MM.1S (cell line): ENCODE measurements at regions not wholly inside any gene's neighbourhood (a gene's known extent, or its start where the extent isn't known, plus 50 kb on each side); places are given as distances from the start of the nearest gene placed in this dataset.

ENCODE experiments used
- DNase-seq: peaks from one replicate; pipeline ENCODE4 v3.0.0-alpha.2; 2015
- H2AFZ ChIP-seq: fragments of 300-600 bp; sonication (generic); 2 replicates; pipeline ENCODE4 v1.6.0; 2016; ENCODE audit warnings: antibody characterized with exemption, low read length
- H3F3A ChIP-seq: fragments of 300-600 bp; sonication (generic); 2 replicates; pipeline ENCODE4 v1.6.1; 2016; ENCODE audit warnings: mild to moderate bottlenecking, antibody characterized with exemption, low read length, moderate library complexity, mixed read lengths; ENCODE audit not compliant: insufficient read depth
- H3K27ac ChIP-seq: fragments of 300-600 bp; sonication (generic); 2 replicates; pipeline ENCODE4 v1.5.1; 2016; ENCODE audit warnings: mild to moderate bottlenecking, low read length
- H3K27me3 ChIP-seq: fragments of 300-600 bp; sonication (generic); replicated peaks from 2 replicates; pipeline ENCODE4 v1.6.0; 2016; ENCODE audit warnings: low read length; ENCODE audit not compliant: insufficient read depth
- H3K36me3 ChIP-seq: fragments of 300-600 bp; sonication (generic); replicated peaks from 2 replicates; pipeline ENCODE4 v1.6.1; 2016; ENCODE audit warnings: mild to moderate bottlenecking, low read length, mixed read lengths; ENCODE audit not compliant: insufficient read depth
- H3K4me1 ChIP-seq: fragments of 300-600 bp; sonication (generic); 2 replicates; pipeline ENCODE4 v1.6.1; 2016; ENCODE audit warnings: low read length, mixed read lengths
- H3K4me2 ChIP-seq: fragments of 300-600 bp; sonication (generic); 2 replicates; pipeline ENCODE4 v1.6.0; 2016; ENCODE audit warnings: low read depth, low read length
- H3K4me3 ChIP-seq: fragments of 300-600 bp; sonication (generic); 2 replicates; pipeline ENCODE4 v1.5.1; 2016; ENCODE audit warnings: low read length, mixed read lengths
- H3K79me2 ChIP-seq: fragments of 300-600 bp; sonication (generic); 2 replicates; pipeline ENCODE4 v1.6.1; 2016; ENCODE audit warnings: mixed run types, low read length, mixed read lengths
- H3K9ac ChIP-seq: fragments of 300-600 bp; sonication (generic); 2 replicates; pipeline ENCODE4 v1.6.1; 2016; ENCODE audit warnings: low read length, mixed read lengths
- H3K9me2 ChIP-seq: fragments of 300-600 bp; sonication (generic); replicated peaks from 2 replicates; pipeline ENCODE4 v1.6.1; 2016; ENCODE audit warnings: mild to moderate bottlenecking, low read length, mixed read lengths; ENCODE audit not compliant: insufficient read depth
- H3K9me3 ChIP-seq: fragments of 300-600 bp; sonication (generic); replicated peaks from 2 replicates; pipeline ENCODE4 v1.6.1; 2016; ENCODE audit warnings: mild to moderate bottlenecking, low read length, mixed read lengths; ENCODE audit not compliant: insufficient read depth
- H4K20me1 ChIP-seq: fragments of 300-600 bp; sonication (generic); 2 replicates; pipeline ENCODE4 v1.6.1; 2016; ENCODE audit warnings: mild to moderate bottlenecking, low read length, moderate library complexity, mixed read lengths; ENCODE audit not compliant: insufficient read depth
- EZH2 ChIP-seq: fragments of 300-600 bp; sonication (generic); optimal IDR thresholded peaks from 2 replicates; pipeline ENCODE3; 2017; ENCODE audit warnings: low read depth, mild to moderate bottlenecking, antibody characterized with exemption, low read length, mixed read lengths
- EZH2phosphoT487 ChIP-seq: fragments of 300-600 bp; sonication (generic); IDR thresholded peaks from 2 replicates; pipeline ENCODE4 v1.6.1; 2018; ENCODE audit warnings: antibody characterized with exemption, low read length
- TF ChIP-seq, protein P1 (sequence below): fragments of 300-600 bp; sonication (generic); IDR thresholded peaks from 2 replicates; pipeline ENCODE4 v1.5.1; 2016; ENCODE audit warnings: antibody characterized with exemption, low read length, mixed read lengths

- no peak for DNase-seq
- Histone ChIP-seq H4K20me1 (no peaks in the 10 kb centered on the region), H3K9ac (no peak overlapping the region)
Observed at GRCh38 chr2:16103614-16104314, 163.4 kb downstream of the MYCN start.

GRCh38 chr2:16102976-16103380 is 162.6 kb downstream of the MYCN start:
- TF ChIP-seq EZH2phosphoT487 (no peak), EZH2 (no peak)
- TF ChIP-seq, protein P1, sequence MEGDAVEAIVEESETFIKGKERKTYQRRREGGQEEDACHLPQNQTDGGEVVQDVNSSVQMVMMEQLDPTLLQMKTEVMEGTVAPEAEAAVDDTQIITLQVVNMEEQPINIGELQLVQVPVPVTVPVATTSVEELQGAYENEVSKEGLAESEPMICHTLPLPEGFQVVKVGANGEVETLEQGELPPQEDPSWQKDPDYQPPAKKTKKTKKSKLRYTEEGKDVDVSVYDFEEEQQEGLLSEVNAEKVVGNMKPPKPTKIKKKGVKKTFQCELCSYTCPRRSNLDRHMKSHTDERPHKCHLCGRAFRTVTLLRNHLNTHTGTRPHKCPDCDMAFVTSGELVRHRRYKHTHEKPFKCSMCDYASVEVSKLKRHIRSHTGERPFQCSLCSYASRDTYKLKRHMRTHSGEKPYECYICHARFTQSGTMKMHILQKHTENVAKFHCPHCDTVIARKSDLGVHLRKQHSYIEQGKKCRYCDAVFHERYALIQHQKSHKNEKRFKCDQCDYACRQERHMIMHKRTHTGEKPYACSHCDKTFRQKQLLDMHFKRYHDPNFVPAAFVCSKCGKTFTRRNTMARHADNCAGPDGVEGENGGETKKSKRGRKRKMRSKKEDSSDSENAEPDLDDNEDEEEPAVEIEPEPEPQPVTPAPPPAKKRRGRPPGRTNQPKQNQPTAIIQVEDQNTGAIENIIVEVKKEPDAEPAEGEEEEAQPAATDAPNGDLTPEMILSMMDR: no peak
- H3K4me2 ChIP-seq: no peak overlapping the region
- no peaks in the 10 kb centered on the region for H4K20me1 ChIP-seq
- H3K79me2 ChIP-seq: no peaks in the 10 kb centered on the region
- H3K27ac ChIP-seq: no peak overlapping the region
- H3K27me3 ChIP-seq: no peaks in the 10 kb centered on the region
- no peak for DNase-seq
- H3K36me3 ChIP-seq: no peaks in the 10 kb centered on the region
- no peaks in the 10 kb centered on the region for H3K9me3 ChIP-seq
- no peak overlapping the region for H2AFZ ChIP-seq
- no peaks in the 10 kb centered on the region for H3K4me1 ChIP-seq
- H3K9ac ChIP-seq: no peak overlapping the region
- H3K9me2 ChIP-seq: no peaks in the 10 kb centered on the region
- H3K4me3 ChIP-seq: no peak overlapping the region
- H3F3A ChIP-seq: no peaks in the 10 kb centered on the region

More at GRCh38 chr2:16103614-16104314, 163.4 kb downstream of the MYCN start:
- Histone ChIP-seq H3F3A (no peaks in the 10 kb centered on the region), H2AFZ (no peak overlapping the region), H3K36me3 (no peaks in the 10 kb centered on the region), H3K4me1 (no peaks in the 10 kb centered on the region), H3K4me3 (no peak overlapping the region), H3K79me2 (no peaks in the 10 kb centered on the region), H3K9me2 (no peaks in the 10 kb centered on the region), H3K27ac (no peak overlapping the region), H3K9me3 (no peaks in the 10 kb centered on the region), H3K27me3 (no peaks in the 10 kb centered on the region), H3K4me2 (no peak overlapping the region)
- no peak for TF ChIP-seq EZH2
- no peak for TF ChIP-seq EZH2phosphoT487
- TF ChIP-seq, protein P1: no peak

- Histone ChIP-seq H3K27me3 (no peaks in the 10 kb centered on the region), H3K4me2 (no peak overlapping the region), H3K9me3 (no peaks in the 10 kb centered on the region), H2AFZ (no peak overlapping the region), H3K79me2 (no peaks in the 10 kb centered on the region), H3K4me3 (no peak overlapping the region), H3K36me3 (no peaks in the 10 kb centered on the region), H3K9ac (no peak overlapping the region), H3F3A (no peaks in the 10 kb centered on the region), H3K4me1 (no peaks in the 10 kb centered on the region), H3K9me2 (no peaks in the 10 kb centered on the region), H4K20me1 (no peaks in the 10 kb centered on the region), H3K27ac (no peak overlapping the region)
- TF ChIP-seq, protein P1: no peak
- no peak for TF ChIP-seq EZH2phosphoT487
- no peak for TF ChIP-seq EZH2
- no peak for DNase-seq
Observed at GRCh38 chr2:16102358-16102975, 162.1 kb downstream of the MYCN start.
